ENCODE measurements at regions not wholly inside any gene's neighbourhood (a gene's known extent, or its start where the extent isn't known, plus 50 kb on each side); places are given as distances from the start of the nearest gene placed in this dataset.
A peak's percentile ranks its signal among the peaks of the same experiment; 100 is the strongest.

GRCh38 chr12:125193376-125194152 is 128.3 kb downstream of the AACS start:
- H3K4me1 ChIP-seq (ENCODE audit: insufficient read depth, low read length): peaks cover 48% of the 10 kb centered on the region
- H3K9me3 ChIP-seq (ENCODE audit: insufficient read depth, low read depth, low read length): no peaks in the 10 kb centered on the region
- H3K36me3 ChIP-seq (ENCODE audit: insufficient read depth, low read depth, low read length): no peaks in the 10 kb centered on the region
- H3K4me3 ChIP-seq (ENCODE audit: low read length): peak overlapping the region; percentile 46; the same call in 1 of the 2 replicates
- H3K9ac ChIP-seq (ENCODE audit: low read depth, low read length): peak overlapping the region; percentile 44; the same call in 1 of the 2 replicates
- H3K27ac ChIP-seq (ENCODE audit: low read length): no peak overlapping the region
- H3K27me3 ChIP-seq (ENCODE audit: insufficient read depth, low read length): peaks cover 57% of the 10 kb centered on the region

- Histone ChIP-seq H3K4me3 (ENCODE audit: low read length) (peak overlapping the region; percentile 46; the same call in 1 of the 2 replicates), H3K36me3 (ENCODE audit: insufficient read depth, low read depth, low read length) (no peaks in the 10 kb centered on the region), H3K9ac (ENCODE audit: low read depth, low read length) (peak overlapping the region; percentile 44; the same call in 1 of the 2 replicates), H3K4me1 (ENCODE audit: insufficient read depth, low read length) (peaks cover 46% of the 10 kb centered on the region; the same call in 1 of the 2 replicates), H3K9me3 (ENCODE audit: insufficient read depth, low read depth, low read length) (no peaks in the 10 kb centered on the region), H3K27me3 (ENCODE audit: insufficient read depth, low read length) (peaks cover 50% of the 10 kb centered on the region), H3K27ac (ENCODE audit: low read length) (no peak overlapping the region)
Observed at GRCh38 chr12:125194163-125194773, 129.0 kb downstream of the AACS start.

GRCh38 chr12:125194987-125195386 is 129.8 kb downstream of the AACS start:
- Histone ChIP-seq H3K36me3 (ENCODE audit: insufficient read depth, low read depth, low read length) (no peaks in the 10 kb centered on the region), H3K9ac (ENCODE audit: low read depth, low read length) (no peak overlapping the region), H3K27me3 (ENCODE audit: insufficient read depth, low read length) (peaks cover 43% of the 10 kb centered on the region), H3K4me3 (ENCODE audit: low read length) (peak overlapping the region; percentile 46; the same call in 1 of the 2 replicates), H3K27ac (ENCODE audit: low read length) (no peak overlapping the region), H3K4me1 (ENCODE audit: insufficient read depth, low read length) (peaks cover 39% of the 10 kb centered on the region; the same call in 1 of the 2 replicates), H3K9me3 (ENCODE audit: insufficient read depth, low read depth, low read length) (no peaks in the 10 kb centered on the region)

- Histone ChIP-seq H3K9ac (ENCODE audit: low read depth, low read length) (no peak overlapping the region), H3K27me3 (ENCODE audit: insufficient read depth, low read length) (peaks cover 23% of the 10 kb centered on the region; the same call in 1 of the 2 replicates), H3K36me3 (ENCODE audit: insufficient read depth, low read depth, low read length) (peaks cover 7% of the 10 kb centered on the region; the same call in 1 of the 2 replicates), H3K4me3 (ENCODE audit: low read length) (no peak overlapping the region), H3K27ac (ENCODE audit: low read length) (no peak overlapping the region), H3K9me3 (ENCODE audit: insufficient read depth, low read depth, low read length) (no peaks in the 10 kb centered on the region), H3K4me1 (ENCODE audit: insufficient read depth, low read length) (peaks cover 25% of the 10 kb centered on the region; the same call in 1 of the 2 replicates)
Observed at GRCh38 chr12:125197326-125197725, 132.1 kb downstream of the AACS start.

GRCh38 chr12:125198652-125199051 is 133.4 kb downstream of the AACS start:
- no peak overlapping the region for H3K27ac ChIP-seq (ENCODE audit: low read length)
- no peak overlapping the region for H3K9ac ChIP-seq (ENCODE audit: low read depth, low read length)
- peaks cover 11% of the 10 kb centered on the region; the same call in 1 of the 2 replicates for H3K27me3 ChIP-seq (ENCODE audit: insufficient read depth, low read length)
- H3K4me3 ChIP-seq (ENCODE audit: low read length): no peak overlapping the region
- H3K4me1 ChIP-seq (ENCODE audit: insufficient read depth, low read length): peaks cover 14% of the 10 kb centered on the region; the same call in 1 of the 2 replicates
- peaks cover 7% of the 10 kb centered on the region; the same call in 1 of the 2 replicates for H3K36me3 ChIP-seq (ENCODE audit: insufficient read depth, low read depth, low read length)
- no peaks in the 10 kb centered on the region for H3K9me3 ChIP-seq (ENCODE audit: insufficient read depth, low read depth, low read length)

- Histone ChIP-seq H3K9me3 (ENCODE audit: insufficient read depth, low read depth, low read length) (no peaks in the 10 kb centered on the region), H3K9ac (ENCODE audit: low read depth, low read length) (no peak overlapping the region), H3K4me3 (ENCODE audit: low read length) (no peak overlapping the region), H3K27me3 (ENCODE audit: insufficient read depth, low read length) (no peaks in the 10 kb centered on the region), H3K27ac (ENCODE audit: low read length) (no peak overlapping the region), H3K36me3 (ENCODE audit: insufficient read depth, low read depth, low read length) (peaks cover 7% of the 10 kb centered on the region; the same call in 1 of the 2 replicates), H3K4me1 (ENCODE audit: insufficient read depth, low read length) (peaks cover 5% of the 10 kb centered on the region; the same call in 1 of the 2 replicates)
Observed at GRCh38 chr12:125201090-125201489, 135.9 kb downstream of the AACS start.

- peaks cover 5% of the 10 kb centered on the region; the same call in 1 of the 2 replicates for H3K4me1 ChIP-seq (ENCODE audit: insufficient read depth, low read length)
- peaks cover 7% of the 10 kb centered on the region; the same call in 1 of the 2 replicates for H3K36me3 ChIP-seq (ENCODE audit: insufficient read depth, low read depth, low read length)
- no peak overlapping the region for H3K27ac ChIP-seq (ENCODE audit: low read length)
- no peak overlapping the region for H3K9ac ChIP-seq (ENCODE audit: low read depth, low read length)
- no peaks in the 10 kb centered on the region for H3K9me3 ChIP-seq (ENCODE audit: insufficient read depth, low read depth, low read length)
- no peaks in the 10 kb centered on the region for H3K27me3 ChIP-seq (ENCODE audit: insufficient read depth, low read length)
- H3K4me3 ChIP-seq (ENCODE audit: low read length): no peak overlapping the region
Observed at GRCh38 chr12:125201940-125202339, 136.7 kb downstream of the AACS start.

- peaks cover 5% of the 10 kb centered on the region; the same call in 1 of the 2 replicates for H3K4me1 ChIP-seq (ENCODE audit: insufficient read depth, low read length)
- peaks cover 7% of the 10 kb centered on the region; the same call in 1 of the 2 replicates for H3K36me3 ChIP-seq (ENCODE audit: insufficient read depth, low read depth, low read length)
- H3K9ac ChIP-seq (ENCODE audit: low read depth, low read length): no peak overlapping the region
- H3K4me3 ChIP-seq (ENCODE audit: low read length): no peak overlapping the region
- no peaks in the 10 kb centered on the region for H3K9me3 ChIP-seq (ENCODE audit: insufficient read depth, low read depth, low read length)
- no peak overlapping the region for H3K27ac ChIP-seq (ENCODE audit: low read length)
- H3K27me3 ChIP-seq (ENCODE audit: insufficient read depth, low read length): no peaks in the 10 kb centered on the region
Observed at GRCh38 chr12:125202421-125202820, 137.2 kb downstream of the AACS start.

- no peak overlapping the region for H3K27ac ChIP-seq (ENCODE audit: low read length)
- H3K27me3 ChIP-seq (ENCODE audit: insufficient read depth, low read length): no peaks in the 10 kb centered on the region
- H3K4me1 ChIP-seq (ENCODE audit: insufficient read depth, low read length): peaks cover 7% of the 10 kb centered on the region; the same call in 1 of the 2 replicates
- H3K9me3 ChIP-seq (ENCODE audit: insufficient read depth, low read depth, low read length): no peaks in the 10 kb centered on the region
- peaks cover 7% of the 10 kb centered on the region; the same call in 1 of the 2 replicates for H3K36me3 ChIP-seq (ENCODE audit: insufficient read depth, low read depth, low read length)
- H3K4me3 ChIP-seq (ENCODE audit: low read length): no peak overlapping the region
- H3K9ac ChIP-seq (ENCODE audit: low read depth, low read length): no peak overlapping the region
Observed at GRCh38 chr12:125203145-125203765, 138.0 kb downstream of the AACS start.

GRCh38 chr12:125205386-125205785 is 140.2 kb downstream of the AACS start:
- no peak overlapping the region for H3K27ac ChIP-seq (ENCODE audit: low read length)
- H3K4me1 ChIP-seq (ENCODE audit: insufficient read depth, low read length): peaks cover 8% of the 10 kb centered on the region; the same call in 1 of the 2 replicates
- H3K9me3 ChIP-seq (ENCODE audit: insufficient read depth, low read depth, low read length): no peaks in the 10 kb centered on the region
- no peaks in the 10 kb centered on the region for H3K27me3 ChIP-seq (ENCODE audit: insufficient read depth, low read length)
- H3K36me3 ChIP-seq (ENCODE audit: insufficient read depth, low read depth, low read length): peaks cover 7% of the 10 kb centered on the region; the same call in 1 of the 2 replicates
- H3K4me3 ChIP-seq (ENCODE audit: low read length): no peak overlapping the region
- H3K9ac ChIP-seq (ENCODE audit: low read depth, low read length): no peak overlapping the region

- no peak overlapping the region for H3K9ac ChIP-seq (ENCODE audit: low read depth, low read length)
- peaks cover 5% of the 10 kb centered on the region; the same call in 1 of the 2 replicates for H3K36me3 ChIP-seq (ENCODE audit: insufficient read depth, low read depth, low read length)
- H3K4me1 ChIP-seq (ENCODE audit: insufficient read depth, low read length): peaks cover 8% of the 10 kb centered on the region; the same call in 1 of the 2 replicates
- H3K9me3 ChIP-seq (ENCODE audit: insufficient read depth, low read depth, low read length): no peaks in the 10 kb centered on the region
- no peak overlapping the region for H3K4me3 ChIP-seq (ENCODE audit: low read length)
- no peak overlapping the region for H3K27ac ChIP-seq (ENCODE audit: low read length)
- H3K27me3 ChIP-seq (ENCODE audit: insufficient read depth, low read length): no peaks in the 10 kb centered on the region
Observed at GRCh38 chr12:125206711-125207110, 141.5 kb downstream of the AACS start.

Data from iPS-20b (cell line).